Suprapubic skin (tissue), 4 donors: ENCODE measurements at regions not wholly inside any gene's neighbourhood (a gene's known extent, or its start where the extent isn't known, plus 50 kb on each side); places are given as distances from the start of the nearest gene placed in this dataset.

Experiments
- POLR2A ChIP-seq, 2 donors: fragments of 450-650 bp; IDR thresholded peaks; one replicate each; pipeline ENCODE4 v1.6.1; 2017; ENCODE audit warnings: antibody characterized with exemption in 2 of 2, mild to moderate bottlenecking in 2 of 2, moderate library complexity in 2 of 2
- POLR2AphosphoS5 ChIP-seq, 3 donors: sonication (generic); formaldehyde crosslinking; IDR thresholded peaks; one replicate each; pipeline ENCODE4 v1.6.1; 2017; ENCODE audit warnings: antibody characterized with exemption in 3 of 3
- TF ChIP-seq, protein P1 (sequence below), 2 donors: fragments of 200-600 bp in 1 of 2; fragments of 450-650 bp in 1 of 2; sonication (generic) in 1 of 2; IDR thresholded peaks; one replicate each; pipeline ENCODE4 v1.5.1; 2016 to 2019; ENCODE audit warnings: antibody characterized with exemption in 2 of 2, mild to moderate bottlenecking in 1 of 2, moderate library complexity in 1 of 2

DNA sequence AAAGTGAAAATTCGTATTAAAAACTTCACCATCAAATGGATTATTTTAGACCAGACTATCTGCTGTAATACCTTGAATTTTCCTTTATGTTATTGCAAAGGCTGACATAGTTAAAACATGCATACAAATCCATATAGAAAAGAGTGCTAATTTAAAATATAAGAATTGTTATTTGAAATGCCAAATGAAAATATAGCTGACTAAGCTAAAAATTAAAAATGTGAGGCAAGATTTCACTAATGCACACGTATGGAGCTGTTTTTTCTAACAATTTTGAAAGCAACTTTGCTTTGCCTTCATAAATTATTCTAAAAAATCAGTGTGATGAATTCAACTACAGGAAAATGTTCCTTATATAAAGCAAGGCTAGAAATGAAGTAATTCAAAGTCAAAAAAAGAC is 62.5 kb downstream of the MPP7 start:
- TF ChIP-seq, protein P1, sequence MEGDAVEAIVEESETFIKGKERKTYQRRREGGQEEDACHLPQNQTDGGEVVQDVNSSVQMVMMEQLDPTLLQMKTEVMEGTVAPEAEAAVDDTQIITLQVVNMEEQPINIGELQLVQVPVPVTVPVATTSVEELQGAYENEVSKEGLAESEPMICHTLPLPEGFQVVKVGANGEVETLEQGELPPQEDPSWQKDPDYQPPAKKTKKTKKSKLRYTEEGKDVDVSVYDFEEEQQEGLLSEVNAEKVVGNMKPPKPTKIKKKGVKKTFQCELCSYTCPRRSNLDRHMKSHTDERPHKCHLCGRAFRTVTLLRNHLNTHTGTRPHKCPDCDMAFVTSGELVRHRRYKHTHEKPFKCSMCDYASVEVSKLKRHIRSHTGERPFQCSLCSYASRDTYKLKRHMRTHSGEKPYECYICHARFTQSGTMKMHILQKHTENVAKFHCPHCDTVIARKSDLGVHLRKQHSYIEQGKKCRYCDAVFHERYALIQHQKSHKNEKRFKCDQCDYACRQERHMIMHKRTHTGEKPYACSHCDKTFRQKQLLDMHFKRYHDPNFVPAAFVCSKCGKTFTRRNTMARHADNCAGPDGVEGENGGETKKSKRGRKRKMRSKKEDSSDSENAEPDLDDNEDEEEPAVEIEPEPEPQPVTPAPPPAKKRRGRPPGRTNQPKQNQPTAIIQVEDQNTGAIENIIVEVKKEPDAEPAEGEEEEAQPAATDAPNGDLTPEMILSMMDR (IDR thresholded peaks at IDR 0.05) = no peak
- TF ChIP-seq POLR2AphosphoS5 (IDR thresholded peaks at IDR 0.05) (no peak), POLR2A (IDR thresholded peaks at IDR 0.05) (no peak)
